HG03280 (cell line): ENCODE measurements at regions not wholly inside any gene's neighbourhood (a gene's known extent, or its start where the extent isn't known, plus 50 kb on each side); places are given as distances from the start of the nearest gene placed in this dataset.
A peak's percentile ranks its signal among the peaks of the same experiment; 100 is the strongest.

ENCODE experiments used
- ATAC-seq: cut with Tn5 transposase; IDR thresholded peaks from one replicate; pipeline ENCODE4 v1.9.1; 2021; ENCODE audit warnings: mild to moderate bottlenecking, moderate library complexity; ENCODE audit not compliant: unreplicated experiment

DNA sequence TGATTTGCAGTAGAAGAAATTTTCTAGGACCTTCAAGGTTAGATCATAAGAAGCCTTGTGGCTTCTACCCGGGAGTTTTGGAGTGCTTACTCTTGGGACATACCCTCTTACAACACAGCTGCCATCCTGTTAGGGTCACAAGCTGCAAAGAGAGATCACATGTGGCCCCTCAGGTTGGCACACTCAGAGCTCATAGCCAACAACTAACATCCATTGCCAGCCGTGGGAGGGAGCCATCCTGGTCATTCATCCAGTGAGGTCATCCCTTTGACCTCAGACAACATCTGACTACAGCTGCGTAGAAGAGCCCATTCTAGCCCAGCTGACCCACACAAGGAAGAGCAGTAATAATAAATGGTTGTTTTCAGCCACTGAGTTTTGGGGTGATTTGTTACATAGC is 76.9 kb upstream of the NABP1 start:
- no peak for ATAC-seq

DNA sequence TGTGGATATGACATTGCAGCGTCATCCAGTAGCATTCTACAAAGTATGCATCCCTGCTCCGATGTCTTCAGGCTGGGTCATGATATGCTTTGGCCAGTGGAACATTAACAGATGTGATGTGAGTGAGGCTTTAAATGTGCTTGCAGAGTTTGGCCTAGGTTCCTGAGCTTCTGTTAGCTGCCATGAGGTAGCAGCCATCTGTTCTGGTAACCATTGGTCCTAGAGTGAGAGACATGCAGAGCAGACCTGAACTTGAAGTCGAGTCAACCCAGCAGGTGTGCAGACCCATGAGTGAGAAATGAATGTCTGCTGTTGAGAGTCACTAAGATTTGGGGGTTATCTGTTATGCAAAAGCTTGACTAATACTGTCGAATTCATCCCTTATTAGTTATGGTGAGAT is 73.8 kb upstream of the NABP1 start:
- no peak for ATAC-seq

DNA sequence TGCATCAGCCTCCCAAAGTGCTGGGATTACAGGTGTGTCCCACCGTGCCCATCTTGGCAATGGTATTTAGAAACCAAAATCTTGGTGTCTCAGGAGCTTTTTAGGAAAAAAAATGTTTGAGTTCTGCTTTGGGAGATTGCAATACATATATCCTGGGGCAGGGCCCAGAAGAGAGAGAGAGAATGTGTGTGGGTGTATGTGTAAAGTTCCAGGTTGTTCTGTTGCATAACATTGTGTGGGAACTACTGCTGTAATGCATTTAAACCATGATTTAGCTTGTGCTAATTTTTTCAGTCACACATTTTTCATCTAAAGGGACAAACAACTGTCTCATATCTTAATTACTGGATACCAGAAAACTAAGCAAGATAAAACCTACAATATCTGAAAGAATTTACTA is 70.8 kb upstream of the NABP1 start:
- ATAC-seq, result no peak

DNA sequence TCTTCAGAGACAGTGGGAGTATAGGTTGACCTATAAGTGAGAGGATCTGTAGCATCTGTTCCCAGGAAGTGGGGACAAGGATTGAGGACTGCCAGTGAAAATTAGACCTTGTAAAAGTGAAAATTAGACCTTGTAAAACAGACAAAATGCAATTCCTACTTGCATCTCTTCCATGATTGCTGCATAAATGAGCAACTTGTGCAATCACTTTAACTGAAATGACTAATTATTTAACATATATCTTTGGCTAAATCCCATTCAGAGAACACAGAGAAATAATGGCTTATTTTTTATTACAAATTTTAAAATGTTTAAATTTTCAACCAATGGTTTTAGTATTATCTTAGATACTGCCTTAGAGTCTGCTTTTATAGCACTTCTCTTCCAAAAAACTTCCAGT is 67.2 kb upstream of the NABP1 start:
- ATAC-seq, result no peak

DNA sequence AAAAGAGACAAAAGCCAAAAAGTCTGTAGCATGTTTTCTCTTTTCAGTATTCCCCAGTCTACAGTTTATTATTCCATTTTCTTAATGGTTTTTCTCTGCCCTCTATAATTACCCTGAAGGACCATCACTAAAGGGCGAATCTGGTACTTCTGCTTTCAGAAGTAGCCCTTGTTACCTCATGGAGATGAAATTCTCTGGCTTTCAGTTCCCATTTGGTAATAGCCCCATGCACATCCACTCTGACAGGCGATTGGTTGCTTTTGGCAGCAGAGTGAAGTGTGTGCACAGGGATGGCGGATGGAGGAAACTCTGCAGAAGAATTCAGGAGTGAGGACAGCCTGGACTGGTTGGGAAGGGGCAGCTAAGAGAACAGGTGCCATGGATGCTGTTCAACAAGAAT is 66.3 kb upstream of the NABP1 start:
- ATAC-seq, result peak; percentile 96

DNA sequence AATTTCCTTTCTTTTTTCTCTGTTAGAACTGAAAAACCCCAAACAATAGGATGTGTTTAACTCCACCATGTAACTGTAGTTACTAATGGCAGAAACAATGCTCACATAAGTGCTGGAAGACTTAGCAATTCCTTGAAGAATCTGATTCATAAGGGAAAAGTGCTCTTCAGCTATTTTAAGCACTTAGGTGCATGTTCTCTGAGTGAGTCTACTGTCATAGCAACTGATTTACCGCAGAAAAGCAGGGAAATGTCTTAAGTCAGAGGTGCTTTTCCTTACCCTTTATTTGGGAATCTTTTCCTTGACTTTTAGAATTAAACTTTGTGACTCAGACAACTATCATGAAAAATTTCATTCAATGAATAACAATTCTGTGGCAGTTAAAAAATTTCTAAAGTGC is 65.4 kb upstream of the NABP1 start:
- ATAC-seq, result no peak

DNA sequence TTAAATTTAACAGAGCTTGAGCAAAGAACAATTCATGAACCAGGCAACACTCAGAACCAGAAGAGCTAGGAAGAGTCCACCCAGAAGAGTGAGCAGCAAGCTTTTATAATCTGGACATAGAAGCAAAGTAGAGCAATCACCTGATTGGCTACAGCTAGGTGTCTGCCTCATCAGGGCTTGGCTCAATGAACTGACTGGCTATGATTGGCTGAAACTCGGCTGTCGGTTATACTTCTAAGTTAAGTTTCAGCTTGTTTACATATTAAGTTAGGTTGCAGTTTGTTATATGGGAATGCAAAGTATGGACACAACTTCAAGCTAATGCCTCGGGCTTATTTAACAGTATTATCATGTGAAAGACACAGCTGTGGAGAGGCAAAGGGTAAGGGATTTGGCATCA is 63.2 kb upstream of the NABP1 start:
- no peak for ATAC-seq

DNA sequence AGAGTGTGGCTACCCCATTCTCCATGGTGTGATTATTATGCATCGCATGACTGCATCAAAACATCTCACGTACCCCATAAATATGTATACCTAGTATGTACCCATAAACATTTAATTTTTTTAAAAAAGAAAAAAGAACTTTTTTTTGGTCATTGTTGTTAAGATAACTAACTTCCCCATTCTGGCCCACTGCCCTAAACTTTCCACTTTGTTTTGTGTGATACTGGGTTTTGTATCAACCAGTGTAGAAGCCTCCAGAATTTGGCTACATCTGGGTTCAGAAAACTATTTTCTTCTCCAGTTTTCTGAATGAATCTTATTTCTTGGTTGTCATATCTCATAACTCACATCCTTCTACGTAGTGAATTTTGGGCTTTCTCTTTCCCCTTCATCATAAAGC is 62.3 kb upstream of the NABP1 start:
- no peak for ATAC-seq

DNA sequence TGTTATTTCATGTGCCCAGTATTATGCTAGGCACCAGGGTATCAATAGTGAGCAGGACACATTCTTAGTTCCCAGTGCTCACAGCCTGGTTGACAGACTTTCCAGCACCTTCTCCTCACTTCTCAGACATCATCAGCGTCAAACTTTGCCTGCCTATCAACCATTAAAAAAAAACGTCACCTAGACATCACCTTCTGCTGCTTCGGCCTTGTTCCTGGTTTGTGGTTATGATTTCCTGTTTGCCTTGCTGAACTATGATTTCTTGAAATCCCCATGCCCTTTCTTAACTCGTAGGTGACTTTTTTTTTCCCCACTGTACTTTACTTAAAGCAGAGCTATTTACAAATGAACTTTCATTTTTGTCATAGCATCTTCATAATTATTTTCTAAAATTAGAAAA is 60.4 kb upstream of the NABP1 start:
- peak; percentile 72 for ATAC-seq

DNA sequence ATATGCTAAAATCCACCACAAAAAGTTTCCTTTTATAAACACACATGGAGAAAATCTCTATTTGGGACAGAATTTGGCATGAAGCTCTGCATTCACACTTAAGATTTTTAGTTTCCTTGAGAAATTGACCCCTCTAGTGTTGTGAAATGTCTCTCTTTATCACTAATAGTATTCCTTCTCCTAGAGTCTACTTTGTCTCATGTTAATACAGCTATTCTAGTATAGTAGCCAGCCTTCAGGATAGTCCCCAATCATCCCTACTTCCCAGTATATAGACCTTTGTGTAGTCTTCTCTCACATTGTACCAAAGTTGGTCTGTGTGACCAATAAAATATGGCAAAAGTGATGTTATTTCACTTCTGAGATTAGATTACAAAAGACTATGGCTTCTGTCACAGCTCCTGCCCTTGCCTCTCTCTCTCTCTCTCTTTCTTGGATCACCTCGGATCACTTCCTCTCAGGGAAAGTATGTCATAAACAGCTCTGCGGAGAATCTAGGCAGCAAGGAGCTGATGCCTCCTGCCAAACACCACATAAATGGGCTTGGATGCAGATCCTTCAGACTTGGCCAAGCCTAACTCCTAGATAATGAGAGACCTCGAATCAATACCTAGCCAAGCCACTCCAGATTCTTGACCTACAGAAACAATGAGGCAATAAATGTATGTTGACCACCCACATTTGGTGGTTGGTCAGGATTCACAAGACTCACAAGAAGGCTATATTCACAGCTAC is 59.7 kb upstream of the NABP1 start:
- no peak for ATAC-seq

DNA sequence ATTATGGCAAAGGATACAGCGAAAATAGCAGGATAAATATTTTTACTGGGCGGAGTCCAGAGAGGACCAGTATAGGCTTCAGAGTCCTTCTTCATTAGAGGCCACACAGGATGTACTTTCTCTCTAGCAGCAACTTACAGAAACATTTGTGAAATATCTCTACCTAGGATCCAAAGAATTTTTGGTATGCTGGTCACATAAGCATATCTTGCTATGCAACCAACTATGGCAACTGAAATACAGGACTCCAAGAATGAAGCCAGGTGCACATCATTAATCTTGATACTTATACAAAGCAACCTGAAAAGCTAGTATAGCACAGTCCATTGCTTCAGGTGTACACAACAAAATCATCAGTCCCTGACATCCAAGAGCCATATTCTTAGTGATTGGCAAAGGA is 59.1 kb upstream of the NABP1 start:
- no peak for ATAC-seq

DNA sequence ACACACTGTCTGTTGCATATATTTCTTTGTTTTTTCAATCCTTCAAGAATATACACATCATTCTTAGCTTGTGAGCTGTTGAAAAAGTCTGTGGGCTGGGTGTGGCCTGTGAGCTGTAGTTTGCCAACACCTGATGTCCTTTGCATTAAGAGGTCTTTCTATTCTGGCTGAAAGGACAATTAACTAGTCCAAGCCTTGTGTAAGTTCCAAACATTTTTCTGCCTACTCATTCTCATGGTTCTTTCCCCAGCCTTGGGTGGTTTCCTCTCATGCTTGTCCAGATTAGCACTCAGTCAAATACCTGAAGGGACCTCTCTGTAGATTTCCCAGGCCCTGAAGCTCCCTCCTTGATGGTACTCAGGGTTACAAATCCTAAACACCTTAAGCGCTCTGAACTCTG is 57.8 kb upstream of the NABP1 start:
- no peak for ATAC-seq

DNA sequence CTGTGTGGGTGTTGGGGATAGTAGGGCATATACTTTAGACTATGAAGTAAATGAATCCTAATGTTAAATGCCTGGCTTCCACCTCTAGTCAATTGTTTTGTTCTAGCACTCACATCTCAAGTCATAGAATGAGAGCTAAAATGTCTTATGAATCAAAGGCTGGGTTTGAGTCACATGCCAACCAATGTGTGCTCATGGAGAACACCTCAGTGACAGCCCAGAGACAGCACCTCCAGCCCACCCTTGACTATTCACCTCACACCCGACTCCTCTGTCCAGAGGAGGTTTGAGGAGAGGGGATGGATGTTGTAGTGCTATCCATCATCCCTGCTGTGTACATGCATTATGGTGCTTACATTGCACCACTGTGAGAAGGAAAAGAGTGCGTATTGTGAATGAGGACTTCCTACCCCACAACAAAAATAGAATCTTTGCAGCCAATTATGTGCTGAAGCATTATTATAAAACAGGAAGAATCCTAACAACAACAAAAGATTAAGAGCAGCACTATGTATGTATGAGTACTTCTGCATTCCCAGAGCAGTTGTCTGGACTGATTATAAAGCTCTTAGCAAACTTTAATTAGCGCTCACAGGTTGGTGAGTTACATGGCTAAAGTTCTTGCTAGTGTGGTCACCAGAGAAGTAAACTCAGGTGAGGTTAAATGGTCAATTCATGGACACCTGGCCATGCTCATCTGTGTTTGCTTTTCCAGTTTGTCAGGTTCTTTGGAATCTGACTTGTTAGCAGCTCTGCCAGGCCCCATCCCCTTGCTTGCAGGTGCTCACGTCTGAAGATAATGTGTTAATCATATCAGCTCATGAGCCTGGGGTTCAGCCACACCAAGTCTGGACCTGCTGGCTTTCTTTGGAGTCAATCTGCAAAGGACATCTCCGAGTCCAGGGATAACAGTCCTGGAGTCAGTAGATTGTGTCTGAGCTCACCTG is 55.3 kb upstream of the NABP1 start:
- ATAC-seq, result no peak

DNA sequence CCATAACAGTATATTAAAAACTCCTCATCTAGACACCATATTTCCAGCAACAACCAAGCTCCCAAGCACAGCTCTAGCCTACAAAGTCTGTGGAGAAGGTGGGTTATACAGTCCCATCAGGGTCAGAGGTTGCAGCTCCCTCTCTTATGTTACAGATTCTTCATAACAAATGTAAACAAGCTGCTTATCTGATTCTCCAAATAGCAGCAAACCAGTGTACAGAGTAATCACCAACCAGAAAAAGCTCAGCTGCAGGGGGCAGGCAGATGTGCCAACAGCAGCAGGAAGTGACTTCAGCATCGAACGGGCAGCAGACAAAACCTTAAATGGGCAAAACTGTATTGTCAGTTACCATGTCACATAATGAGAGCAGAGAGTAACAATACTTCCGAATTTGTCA is 52.9 kb upstream of the NABP1 start:
- ATAC-seq, result no peak

DNA sequence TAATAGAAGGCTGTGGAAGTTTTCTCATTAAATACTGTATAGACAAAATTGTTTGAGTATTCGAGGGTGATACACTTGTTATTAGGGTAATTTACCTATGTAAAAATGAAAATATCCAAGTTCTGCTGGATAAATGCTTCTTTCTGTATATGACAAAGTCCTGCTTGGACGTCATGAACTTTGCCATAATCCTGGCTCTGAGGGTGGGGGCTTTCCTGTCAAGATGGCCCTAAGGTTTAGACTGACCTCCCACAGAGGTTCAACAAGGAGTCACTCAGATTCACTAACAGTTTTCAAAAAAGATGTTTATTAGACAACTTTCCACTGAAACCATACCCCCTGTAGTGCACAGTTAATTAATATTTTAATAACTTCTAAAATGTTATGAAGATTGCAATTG is 52.5 kb upstream of the NABP1 start:
- ATAC-seq, result no peak

DNA sequence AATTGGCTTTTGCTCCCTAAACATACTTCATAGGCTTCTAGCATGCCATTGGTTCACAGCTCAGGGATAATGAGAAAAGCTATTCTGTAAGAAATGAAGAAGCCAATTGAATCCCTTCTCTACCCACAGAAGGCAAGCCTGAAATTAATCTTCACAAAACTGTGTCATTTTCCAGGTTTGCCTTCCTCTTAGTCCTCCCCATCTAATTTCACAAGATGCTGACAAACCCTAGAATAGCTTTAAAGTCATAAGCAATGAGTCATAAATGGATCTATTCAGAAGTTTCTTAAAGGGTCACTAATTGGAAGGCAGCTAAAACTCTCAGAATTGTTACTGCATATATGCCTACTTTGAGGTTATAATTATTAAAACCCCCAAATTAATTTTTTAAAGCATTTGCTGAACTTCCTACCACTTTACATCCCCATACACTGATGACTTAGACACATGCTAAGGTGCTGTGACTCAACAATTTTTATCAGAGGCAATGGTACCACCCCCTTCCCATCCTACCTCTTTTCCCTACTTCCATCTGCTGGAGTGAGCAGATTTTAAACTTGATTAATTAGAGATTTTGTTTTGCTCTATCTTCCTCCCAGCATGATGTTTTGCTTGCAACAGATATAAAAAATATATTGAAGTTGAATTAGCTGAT is 51.3 kb upstream of the NABP1 start:
- no peak for ATAC-seq

DNA sequence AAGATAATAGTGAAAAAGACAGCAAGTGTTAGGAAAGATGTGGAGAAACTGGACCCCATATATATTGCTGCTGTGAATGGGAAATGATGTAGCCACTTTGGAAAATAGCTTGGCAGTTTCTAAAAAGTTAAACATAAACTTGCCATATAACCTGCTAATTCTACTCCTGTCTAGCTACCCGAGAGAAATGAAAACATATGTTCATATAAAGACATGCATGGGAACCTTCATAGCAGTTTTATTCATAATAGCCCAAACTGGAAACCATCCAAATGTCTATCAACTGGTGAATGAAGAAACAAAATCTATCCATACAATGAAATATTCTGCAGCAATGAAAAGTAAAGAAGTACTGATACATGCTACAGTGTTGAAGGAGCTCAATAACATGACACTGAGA is 50.4 kb upstream of the NABP1 start:
- no peak for ATAC-seq
